Fibroblast of mammary gland (primary cell): ENCODE measurements at regions not wholly inside any gene's neighbourhood (a gene's known extent, or its start where the extent isn't known, plus 50 kb on each side); places are given as distances from the start of the nearest gene placed in this dataset.
"Not testable (repeated sequence)": the region's sequence is repeated elsewhere in the genome, so short reads cannot be mapped to it uniquely, and the experiment has no call there.

ENCODE experiments used
- DNase-seq: peaks from one replicate; pipeline ENCODE4 v3.0.0-alpha.2; 2010; ENCODE audit warnings: low read depth
- H3K4me3 ChIP-seq: 2 replicates; pipeline ENCODE4 v1.5.1; 2011; ENCODE audit warnings: low read depth, mild to moderate bottlenecking, low read length, moderate library complexity; ENCODE audit not compliant: control insufficient read depth
- CTCF ChIP-seq: conservative IDR thresholded peaks from 2 replicates; pipeline ENCODE4 v1.5.1; 2011; ENCODE audit warnings: low read depth, low read length, inconsistent platforms; ENCODE audit not compliant: control insufficient read depth, insufficient read depth

DNA sequence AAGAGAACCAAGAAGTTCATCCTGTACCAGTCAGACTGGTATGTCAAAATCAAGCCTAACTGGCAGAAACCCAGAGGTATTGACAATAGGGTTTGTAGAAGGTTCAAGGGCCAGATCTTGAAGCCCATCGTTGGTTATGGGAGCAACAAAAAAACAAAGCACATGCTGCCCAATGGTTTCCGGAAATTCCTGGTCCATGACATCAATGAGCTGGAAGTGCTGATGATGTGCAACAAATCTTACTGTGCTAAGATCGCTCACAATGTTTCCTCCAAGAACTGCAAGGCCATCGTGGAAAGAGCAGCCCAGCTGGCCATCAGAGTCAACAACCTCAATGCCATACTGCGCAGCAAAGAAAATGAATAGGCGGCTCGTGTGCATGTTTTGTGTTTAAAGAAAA, 172.7 kb upstream of the MED14 start:
- peak; percentile 32 for DNase-seq
- TF ChIP-seq CTCF: no peak

GRCh38 chrX:40908857-40909475, 173.6 kb upstream of the MED14 start:
- TF ChIP-seq CTCF: no peak
- DNase-seq: peak; percentile 57
- no peak overlapping the region for H3K4me3 ChIP-seq

More for the DNA sequence above, 172.7 kb upstream of the MED14 start:
- no peak overlapping the region for H3K4me3 ChIP-seq

- DNase-seq: no peak
- TF ChIP-seq CTCF: no peak
- H3K4me3 ChIP-seq: no peak overlapping the region
Observed at GRCh38 chrX:40912166-40912565, 173.1 kb upstream of the USP9X start.

GRCh38 chrX:40912576-40912975, 172.7 kb upstream of the USP9X start:
- no peak overlapping the region for H3K4me3 ChIP-seq
- no peak for TF ChIP-seq CTCF
- no peak for DNase-seq

- no peak overlapping the region for H3K4me3 ChIP-seq
- TF ChIP-seq CTCF: no peak
- no peak for DNase-seq
Observed at GRCh38 chrX:40920351-40920750, 164.9 kb upstream of the USP9X start.

DNA sequence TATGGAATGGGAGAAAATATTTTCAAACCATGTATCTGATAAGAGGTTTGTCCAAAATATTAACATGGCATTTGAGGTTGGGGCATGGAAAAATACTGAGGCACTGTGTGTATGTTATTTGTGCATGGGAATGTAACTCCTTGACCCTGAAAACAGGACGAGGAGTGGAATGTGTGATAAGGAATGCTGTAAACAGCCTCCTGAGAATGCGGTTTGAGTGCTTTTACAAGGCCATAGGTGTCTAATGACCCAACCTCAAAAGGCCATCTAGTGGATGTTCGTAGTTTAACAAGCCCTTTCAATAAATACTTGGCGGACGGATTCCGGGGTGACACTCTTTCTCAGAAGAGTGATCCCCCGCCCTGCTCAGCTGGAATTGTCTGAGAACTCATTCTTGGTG, 162.9 kb upstream of the USP9X start:
- TF ChIP-seq CTCF: peak; percentile 53
- peak; percentile 63 for DNase-seq
- H3K4me3 ChIP-seq: no peak overlapping the region

GRCh38 chrX:40926739-40927427, 158.4 kb upstream of the USP9X start:
- DNase-seq: peak; percentile 26
- not testable (repeated sequence) for H3K4me3 ChIP-seq
